CD4-positive, alpha-beta T cell treated with Interleukin-10 for 1 hour (primary cell): ENCODE measurements at regions not wholly inside any gene's neighbourhood (a gene's known extent, or its start where the extent isn't known, plus 50 kb on each side); places are given as distances from the start of the nearest gene placed in this dataset.

ENCODE experiments used
- DNase-seq: peaks from one replicate; pipeline ENCODE4 v3.0.0-alpha.2; 2020

DNA sequence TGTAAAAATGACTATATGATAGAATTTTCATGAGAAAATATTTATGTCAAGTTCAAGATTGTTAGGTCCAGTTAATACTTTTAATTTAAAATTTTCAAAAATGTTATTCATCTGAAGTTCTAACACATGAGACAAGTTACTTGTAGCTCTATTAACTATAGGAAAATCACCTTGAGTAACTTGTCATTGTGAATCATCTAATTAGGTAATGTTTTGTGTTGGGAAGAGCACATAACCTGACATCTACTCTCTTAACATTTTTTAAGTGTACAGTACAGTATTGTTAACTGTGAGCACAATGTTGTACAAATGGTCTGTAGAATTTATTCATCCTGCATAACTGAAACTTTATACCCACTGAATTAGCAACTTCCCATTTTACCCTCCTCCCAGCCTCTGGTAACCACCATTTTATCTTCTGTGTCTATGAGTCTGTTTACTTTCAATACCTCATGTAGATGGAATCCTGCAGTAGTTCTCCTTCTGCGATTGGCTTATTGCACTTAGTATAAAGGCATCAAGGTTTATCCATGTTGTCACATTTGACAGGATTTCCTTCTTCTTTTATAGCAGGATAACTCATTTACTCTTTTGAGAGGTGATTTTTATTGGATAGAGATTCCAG is 54.6 kb downstream of the ARL4A start:
- DNase-seq: no peak

DNA sequence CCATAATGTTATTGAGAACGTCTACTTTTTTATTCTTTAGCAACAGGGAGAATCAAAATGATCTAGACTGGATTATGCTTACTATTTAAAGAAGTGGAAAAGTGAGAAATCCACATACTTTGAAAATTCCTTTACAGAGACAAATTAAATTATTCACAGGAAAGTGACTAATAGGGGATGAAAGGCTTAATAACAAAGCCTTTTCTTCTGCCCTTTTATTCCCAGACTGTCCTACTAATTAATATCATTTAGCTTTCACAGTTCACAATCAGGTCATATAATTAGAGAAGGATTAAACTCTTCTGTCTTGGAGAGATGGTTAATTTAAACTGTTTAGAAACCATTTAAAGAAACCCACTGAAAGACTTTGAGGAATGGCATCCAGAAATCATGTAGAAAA is 58.8 kb downstream of the ARL4A start:
- no peak for DNase-seq

DNA sequence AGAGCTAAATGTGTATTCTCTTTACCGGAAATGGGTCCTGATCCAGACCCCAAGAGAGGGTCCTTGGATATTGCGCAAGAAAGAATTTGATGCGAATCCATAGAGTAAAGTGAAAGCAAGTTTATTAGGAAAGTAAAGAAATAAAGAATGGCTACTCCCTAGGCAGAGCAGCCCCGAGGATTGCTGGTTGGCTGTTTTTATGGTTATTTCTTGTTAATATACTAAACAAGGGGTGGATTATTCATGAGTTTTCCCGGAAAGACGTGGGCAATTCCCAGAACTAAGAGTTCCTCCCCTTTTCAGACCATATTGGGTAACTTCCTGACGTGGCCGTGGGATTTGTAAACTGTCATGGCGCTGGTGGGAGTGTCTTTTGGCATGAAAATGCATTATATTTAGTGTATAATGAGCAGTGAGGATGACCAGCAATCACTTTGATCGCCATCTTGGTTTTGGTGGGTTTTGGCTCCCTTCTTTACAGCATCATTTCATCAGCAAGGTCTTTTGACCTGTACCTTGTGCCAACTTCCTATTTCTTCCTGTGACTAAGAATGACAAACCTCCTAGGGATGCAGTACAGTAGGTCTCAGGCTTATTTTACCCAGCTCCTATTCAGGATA is 60.4 kb downstream of the ARL4A start:
- no peak for DNase-seq

DNA sequence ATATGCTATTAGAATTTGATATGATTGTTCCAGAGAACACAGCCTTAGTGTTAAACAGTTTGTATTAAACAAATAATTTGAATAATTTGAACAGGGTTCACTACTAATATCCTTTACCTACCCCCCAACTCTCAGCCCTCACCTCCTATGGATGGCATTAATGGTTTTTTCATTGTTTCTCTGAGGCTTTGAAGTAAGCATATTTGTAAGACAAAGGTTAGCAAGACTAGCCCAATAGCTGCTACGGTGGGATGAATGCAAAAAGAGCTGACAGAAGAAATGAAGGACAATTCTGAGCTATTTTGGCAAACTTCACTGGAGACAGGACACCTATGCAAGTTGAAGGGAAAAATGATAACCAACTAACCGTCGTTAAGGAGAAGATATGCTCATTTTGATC is 61.6 kb downstream of the ARL4A start:
- no peak for DNase-seq

DNA sequence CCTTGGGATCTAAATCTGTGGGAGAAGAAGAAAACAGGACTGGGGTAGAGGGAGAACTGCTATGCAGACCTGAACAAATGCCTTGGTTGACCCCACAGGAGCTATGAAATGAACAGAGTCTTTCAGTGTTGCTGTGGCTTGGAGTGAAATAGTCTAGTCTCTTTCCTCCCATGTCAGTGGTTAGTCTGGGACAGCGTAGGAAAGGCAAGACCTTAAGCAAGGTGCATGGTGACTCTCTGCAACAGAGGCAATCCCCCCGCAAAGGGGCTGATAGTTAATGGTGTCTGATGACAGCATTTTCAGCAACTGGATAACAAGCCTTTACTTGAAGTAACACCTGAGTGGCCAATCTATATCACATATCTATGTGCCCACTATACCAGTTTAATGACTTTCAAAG is 62.3 kb downstream of the ARL4A start:
- no peak for DNase-seq

DNA sequence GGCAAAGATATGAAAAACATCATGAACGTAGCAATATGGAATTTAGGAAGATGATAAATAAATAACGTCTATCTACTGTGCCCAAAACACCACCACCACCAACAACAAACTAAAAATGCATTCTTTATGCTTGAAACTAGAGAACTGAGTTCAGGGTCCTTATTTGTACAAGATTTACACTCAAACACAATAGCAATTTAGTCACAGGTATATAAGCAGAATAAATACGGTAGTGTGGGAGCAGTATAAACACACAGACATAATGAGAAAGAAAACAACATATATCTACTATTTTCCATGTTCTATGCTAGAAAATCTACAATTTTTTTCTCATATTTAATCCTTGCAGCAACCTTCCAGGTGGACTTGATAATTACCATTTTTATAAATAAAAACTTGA is 64.3 kb downstream of the ARL4A start:
- DNase-seq: no peak

DNA sequence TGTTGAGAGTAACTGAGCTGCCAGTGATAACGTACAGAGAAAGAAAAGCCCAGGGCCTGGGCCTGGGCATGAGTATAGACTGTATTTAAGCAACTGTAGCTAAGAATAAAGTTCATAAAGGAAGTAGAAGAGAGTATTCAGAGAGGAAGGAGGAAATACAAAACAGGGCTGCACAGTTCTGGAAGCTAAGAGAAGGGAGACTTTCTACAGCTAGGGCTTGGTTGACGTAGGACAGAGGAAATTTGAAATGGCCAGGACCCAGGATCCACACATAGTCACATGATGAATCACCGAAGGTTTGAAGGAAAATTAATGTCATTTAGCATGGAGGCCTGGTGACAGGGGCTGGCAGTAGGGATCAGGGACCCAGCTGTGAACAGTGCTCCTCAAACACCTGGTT is 66.7 kb downstream of the ARL4A start:
- DNase-seq: no peak

DNA sequence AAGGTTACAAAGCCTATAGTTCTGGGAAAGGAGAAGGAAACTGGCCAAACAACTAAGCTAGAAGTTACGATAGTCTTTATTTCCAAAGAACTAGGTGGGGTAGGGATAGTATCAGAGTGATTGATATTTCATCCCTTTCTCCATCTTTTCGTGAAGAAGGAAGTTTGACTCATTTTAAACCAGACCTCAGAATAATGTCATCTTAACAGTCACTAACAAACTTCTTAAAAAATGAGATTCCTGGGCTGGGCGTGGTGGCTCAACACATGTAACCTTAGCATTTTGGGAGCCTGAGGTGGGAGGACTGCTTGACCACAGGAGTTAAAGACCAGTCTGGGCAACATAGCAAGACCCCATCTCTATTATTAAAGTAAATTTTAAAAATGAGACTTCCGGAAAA is 69.4 kb downstream of the ARL4A start:
- no peak for DNase-seq

DNA sequence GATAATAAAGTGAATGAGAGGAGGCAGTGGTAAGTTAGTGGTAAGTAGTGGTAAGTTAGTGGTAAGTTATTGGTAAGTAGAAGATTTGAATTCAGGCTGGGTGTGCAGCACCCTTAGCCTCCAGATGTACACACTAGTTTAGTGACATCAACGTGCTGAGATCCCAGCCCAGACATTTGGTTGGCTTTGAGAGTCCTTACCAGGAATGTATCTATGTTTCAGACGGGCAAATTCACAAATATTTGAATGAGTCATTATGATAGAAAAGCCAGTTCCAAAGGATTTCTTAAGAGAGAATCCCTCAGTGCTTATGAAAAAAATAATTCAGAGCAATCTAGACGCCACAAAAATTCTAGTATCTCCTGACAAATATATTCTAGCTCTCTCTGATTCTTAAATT is 70.0 kb downstream of the ARL4A start:
- no peak for DNase-seq

DNA sequence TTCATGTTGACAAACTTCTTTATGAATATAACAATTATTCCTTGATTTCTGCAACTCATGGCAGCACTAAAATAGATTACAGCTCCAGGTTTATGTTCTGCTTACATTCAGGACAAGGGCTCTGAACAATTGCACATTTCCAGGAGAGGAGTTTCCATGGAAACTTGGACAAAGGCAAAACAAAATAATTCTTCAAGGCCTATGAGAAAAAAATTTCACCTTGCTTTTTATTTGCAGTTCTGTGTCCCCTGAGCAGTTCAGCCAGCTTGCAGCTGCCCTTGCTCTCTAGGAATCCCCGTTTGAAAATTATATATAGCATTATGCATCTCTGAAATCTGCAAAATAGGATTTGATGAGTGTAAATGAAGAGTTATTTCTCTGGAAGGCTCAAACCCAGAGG is 71.7 kb downstream of the ARL4A start:
- no peak for DNase-seq

DNA sequence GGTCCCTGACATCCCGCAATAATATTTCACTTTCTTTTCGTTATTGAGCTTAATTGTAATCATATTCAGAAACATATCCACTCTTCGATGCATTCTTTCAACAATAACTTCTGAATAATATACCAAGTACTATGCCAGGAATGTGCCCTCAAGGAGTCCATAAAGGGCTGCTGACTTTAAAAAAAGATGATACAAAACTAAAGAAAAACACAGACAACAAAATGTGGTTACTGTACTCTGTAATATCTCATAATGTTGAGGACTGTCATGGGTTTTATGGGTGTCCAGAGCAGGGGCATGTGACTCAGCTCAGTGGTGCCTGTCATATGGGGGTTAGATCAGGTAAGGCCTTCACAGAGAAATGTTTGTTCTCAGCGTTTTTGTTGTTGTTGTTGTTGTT is 73.7 kb downstream of the ARL4A start:
- DNase-seq: no peak

DNA sequence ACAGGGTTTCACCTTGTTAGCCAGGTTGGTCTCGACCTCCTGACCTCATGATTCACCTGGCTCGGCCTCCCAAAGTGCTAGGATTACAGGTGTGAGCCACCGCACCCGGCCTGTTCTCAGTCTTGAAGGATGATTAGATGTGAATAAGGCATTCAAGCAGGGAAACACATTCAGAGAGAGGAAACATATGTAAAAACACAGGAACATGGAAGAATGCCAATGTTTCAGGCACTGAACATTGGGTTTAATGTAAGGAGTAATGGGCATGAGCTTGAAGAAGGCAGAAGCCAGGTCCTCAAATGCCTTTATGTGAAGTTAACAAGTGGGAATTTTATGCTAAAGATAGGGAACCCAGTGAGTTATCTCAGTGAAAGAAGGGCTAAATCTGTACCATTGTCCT is 74.3 kb downstream of the ARL4A start:
- DNase-seq: no peak

DNA sequence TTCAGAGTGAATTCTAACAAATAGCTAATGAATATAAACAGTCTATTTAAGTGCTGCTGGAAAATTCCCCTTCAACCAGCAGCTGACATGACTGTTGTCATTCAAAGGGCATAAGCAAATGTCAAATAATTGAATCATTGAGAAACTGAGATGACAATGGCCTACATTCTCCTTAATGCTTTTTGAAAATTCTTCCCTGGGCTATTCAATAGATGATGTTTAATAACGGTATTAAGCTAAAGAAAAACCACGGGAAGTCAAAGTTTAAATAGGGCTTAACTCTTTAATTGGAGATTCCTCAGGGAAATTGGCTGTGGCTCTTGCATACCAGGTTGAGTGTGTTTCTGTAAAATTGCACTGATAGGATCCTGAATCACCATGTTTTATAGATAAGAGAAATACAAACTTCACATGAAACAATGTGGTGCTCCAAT is 77.0 kb downstream of the ARL4A start:
- no peak for DNase-seq

DNA sequence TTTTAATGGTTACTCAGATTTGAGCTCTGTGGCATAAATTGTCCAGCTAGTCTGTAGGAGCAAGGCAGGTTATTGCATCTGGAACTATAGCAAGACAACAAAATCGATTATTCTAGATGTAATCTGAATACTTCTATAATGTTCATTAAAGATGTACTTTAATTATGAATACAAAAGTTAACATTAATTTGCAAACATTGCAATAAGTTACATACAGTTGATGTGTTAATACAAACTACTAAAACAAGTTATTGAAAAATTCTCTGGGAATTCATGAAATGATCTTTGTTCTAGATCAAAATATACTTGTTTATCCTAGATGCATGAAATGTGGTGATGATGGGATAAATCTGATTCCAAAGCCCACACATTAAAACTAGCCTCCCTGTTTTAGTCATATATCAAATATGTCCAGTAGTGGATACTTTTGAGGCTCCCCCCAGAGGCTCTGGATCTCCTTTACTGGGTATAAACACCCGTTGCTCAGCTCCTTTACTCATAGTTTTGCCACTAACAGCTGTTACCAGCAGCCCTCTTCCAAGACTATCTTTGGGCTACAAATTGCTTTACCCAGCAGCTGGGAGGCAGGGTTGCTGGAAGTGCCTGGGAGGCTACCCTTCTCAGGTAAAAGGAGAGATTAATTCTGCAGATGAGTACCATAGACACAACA is 78.1 kb downstream of the ARL4A start:
- no peak for DNase-seq

DNA sequence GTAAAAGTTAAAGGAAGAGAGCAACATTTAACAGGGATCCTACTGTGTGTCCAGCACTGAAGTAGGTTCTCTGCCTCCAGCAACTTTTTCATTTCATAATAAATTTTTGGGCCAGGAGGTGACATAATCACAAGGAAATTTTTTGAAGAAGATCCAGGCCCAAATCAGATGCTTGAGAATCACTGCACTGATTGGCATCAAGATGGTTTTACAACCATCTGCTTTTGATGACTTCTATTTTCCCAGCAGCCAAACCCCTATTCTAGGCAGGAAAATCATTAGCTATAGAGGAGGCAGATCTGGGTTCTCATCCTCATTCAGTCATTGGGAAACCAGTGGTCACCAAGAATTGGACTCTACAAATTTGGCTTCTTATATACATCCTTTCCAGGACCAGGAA is 79.0 kb downstream of the ARL4A start:
- DNase-seq: no peak

DNA sequence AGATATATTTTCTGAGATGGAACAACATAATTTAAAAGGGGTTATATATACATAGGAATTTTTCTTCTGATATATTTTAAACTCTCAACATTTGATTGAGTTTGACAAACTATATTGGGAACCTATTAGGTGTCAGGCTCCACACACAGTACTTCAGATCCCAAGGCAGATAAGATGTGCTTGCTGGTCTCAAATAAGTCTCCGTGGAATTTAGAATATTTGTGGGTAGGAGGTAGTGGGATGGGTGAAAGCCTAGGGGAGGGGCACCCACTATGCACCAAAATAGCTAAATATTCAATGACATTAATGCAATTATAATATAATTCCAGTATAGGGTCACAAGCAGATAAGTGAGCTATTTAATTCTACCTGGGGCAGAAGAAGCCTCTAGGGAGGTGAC is 81.5 kb downstream of the ARL4A start:
- no peak for DNase-seq

DNA sequence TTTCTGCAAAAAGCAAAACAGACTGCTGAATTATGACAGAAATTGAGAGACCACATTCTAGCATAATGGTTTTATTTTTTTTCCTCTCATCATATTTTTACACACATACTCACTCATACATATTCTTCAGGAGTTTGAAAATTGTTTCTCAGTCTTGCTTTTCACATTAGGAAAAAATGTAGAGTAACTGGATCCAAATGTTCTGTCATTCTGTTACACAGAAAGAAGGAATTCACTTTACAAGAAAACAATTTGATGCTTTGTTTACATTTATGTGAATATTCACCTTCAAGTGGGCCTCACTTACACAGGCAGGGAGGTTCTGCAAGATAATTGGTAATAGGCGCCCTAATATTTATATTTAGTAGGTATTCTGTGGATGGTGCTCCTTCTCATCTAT is 82.0 kb downstream of the ARL4A start:
- DNase-seq: no peak

DNA sequence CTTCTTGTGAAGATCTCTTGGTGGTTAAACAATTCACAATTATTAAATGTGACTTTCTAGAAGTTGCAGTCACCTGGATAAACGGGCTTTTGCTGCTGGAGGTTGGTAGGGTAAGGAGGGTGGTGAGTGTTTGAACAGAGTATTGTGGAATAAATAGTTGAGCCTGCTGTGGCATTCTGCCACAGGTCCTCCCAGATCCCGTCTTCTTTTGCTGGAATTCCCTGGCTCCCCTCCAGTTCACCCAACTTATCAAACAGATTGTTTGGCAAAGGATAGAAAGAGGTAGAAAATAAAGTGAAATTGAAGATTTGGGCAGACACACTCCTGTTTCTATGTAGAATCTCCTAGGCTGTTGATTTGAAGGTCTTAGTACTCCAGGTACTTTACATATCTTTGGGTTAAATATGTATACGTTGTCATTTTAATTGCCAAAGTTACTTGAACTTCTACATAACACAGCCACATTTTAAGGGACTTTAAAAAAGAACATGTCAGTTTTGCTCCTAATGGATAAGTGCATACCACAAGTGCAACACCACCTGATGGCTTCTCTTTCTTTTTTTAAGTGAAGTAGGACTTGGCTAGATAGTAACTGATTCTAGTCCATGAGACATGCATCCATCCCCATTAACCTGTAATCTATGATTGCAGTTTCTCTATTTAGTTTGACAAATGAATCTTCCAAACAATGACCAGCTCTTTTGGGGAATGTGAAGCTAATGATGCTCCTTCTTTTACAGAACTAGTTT is 83.0 kb downstream of the ARL4A start:
- DNase-seq: no peak

DNA sequence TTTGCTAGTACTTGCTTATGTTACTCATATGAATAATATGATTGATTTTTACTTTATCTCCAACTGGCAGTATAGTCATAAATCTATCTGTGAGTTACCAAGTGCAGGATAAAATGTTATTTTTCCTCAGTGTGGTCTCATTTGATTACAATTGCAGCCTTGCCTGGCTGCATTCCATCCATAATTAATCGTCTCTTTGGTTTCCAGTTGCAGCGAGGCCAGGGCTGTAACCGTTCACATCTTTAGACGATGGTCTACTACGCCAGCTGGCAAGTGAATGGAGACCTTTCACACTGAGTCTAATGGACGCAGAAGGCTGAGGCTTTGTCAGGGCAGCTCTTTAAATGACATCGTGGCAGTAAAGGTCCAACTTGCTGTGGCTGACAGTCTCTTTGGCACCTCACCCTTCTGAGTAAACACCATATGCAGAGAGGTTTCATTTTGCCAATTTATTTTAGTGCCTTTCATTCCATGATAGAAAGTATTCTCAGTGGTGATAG is 84.0 kb downstream of the ARL4A start:
- no peak for DNase-seq

DNA sequence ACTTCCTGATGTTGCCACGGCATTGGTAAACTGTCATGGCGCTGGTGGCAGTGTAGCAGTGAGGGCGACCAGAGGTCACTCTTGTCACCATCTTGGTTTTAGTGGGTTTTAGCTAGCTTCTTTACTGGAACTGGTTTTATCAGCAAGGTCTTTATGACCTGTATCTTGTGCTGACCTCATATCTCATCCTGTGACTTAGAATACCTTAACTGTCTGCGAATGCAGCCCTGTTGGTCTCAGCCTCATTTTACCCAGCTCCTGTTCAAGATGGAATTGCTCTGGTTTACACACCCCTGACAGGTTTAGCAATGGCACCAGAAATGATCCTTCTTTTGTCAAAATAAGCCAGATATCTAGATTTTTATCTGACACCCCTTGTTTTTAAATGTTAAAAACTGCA is 85.3 kb downstream of the ARL4A start:
- no peak for DNase-seq

DNA sequence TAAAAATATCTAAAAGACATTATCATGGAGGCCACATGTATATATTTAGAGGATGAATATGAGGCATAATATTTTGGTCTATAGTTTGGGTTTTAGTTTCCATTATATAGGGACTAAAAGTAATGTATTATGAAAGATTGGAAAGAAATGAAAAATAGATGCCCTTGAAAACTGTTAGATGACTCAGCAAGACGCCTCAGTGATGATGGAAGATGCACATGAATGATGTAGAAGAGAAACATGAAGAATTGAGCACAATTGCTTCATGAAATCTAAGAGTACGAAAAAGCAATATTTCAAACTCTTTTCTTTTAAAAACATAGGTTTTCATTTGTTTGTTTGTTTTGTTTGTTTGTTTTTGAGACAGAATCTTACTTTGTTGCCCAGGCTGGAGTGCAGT is 89.8 kb downstream of the ARL4A start:
- DNase-seq: no peak

DNA sequence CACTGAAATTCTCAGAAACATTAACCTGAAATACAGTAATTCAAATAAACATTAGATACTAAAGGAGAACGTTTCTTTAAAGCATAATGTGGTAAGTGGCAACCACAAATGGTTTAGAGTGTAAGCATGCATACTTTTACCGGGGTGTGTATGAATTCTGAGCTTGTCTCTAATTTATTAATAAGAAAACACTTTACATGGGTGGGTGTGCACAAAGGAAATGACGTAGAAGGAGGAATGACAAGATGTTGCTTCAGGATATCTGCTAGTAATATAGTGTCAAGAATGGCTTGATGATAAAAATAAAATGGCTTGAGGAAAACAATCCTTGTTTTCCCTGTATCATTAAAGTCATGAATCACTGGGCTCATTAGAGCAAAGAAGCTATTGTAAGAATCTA is 92.5 kb downstream of the ARL4A start:
- no peak for DNase-seq

DNA sequence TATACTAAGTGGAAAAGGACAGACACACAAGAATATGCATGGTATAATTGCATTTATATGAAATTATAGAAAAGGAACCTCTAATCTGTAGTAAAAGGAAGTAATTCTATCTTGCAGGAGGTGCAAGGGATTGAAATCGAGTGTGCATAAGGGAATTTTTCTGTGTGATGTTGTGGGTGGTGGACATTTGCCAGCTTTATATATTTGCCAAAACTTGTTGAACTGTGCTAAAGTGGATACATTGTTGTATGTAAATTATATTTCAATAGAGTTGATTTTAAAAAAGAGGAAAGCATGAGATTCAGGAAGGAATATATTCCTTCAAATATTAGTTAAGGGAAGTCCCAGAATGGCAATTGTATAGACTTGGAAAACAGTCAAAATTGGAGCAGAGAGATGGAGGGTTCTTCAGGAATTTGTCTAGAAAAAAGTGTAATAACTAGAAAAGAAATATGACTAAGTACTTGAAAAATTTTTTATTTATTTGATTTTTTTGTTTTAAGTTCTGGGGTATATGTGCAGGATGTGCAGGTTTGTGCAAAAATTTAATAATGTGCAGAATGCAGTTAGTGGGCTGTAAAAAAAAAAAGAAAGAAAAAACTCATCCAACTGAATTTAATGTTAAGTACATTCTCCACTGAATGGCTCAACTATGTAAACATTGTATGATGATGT is 96.1 kb downstream of the ARL4A start:
- no peak for DNase-seq
